ENCODE measurements at regions not wholly inside any gene's neighbourhood (a gene's known extent, or its start where the extent isn't known, plus 50 kb on each side); places are given as distances from the start of the nearest gene placed in this dataset.

GRCh38 chr11:90884181-90884580, 661.3 kb upstream of the CHORDC1 start:
- Mint-ChIP-seq H3K27ac (no peak overlapping the region), H3K36me3 (peaks cover 7% of the 10 kb centered on the region), H3K27me3 (ENCODE audit: low read depth in 2 of 2) (no peaks in the 10 kb centered on the region), H3K9me3 (peaks cover 18 to 23% of the 10 kb centered on the region in 2 donors), H3K4me1 (no peaks in the 10 kb centered on the region), H3K4me3 (no peak overlapping the region)
- intact Hi-C loops (cut with micrococcal nuclease): no loop called here
- ATAC-seq (no peak), DNase-seq (no peak)
- Histone ChIP-seq H3K4me1 (ENCODE audit: control insufficient read depth, insufficient read depth, low read length) (no peaks in the 10 kb centered on the region), H3K27me3 (ENCODE audit: control insufficient read depth, insufficient read depth, low read length) (no peaks in the 10 kb centered on the region), H3K36me3 (ENCODE audit: control insufficient read depth, insufficient read depth, low read length) (no peaks in the 10 kb centered on the region), H3K9me3 (ENCODE audit: control insufficient read depth, insufficient read depth, low read length) (no peaks in the 10 kb centered on the region), H3K27ac (ENCODE audit: low read length) (no peak overlapping the region), H3K4me3 (ENCODE audit: low read length) (no peak overlapping the region)
- TF ChIP-seq CTCF (IDR thresholded peaks at IDR 0.05): no peak

GRCh38 chr11:90874986-90875385, 652.1 kb upstream of the CHORDC1 start:
- no peaks in the 10 kb centered on the region for H3K36me3 ChIP-seq (ENCODE audit: control insufficient read depth, insufficient read depth, low read length)
- H3K4me1 Mint-ChIP-seq: no peaks in the 10 kb centered on the region
- no peaks in the 10 kb centered on the region for H3K4me1 ChIP-seq (ENCODE audit: control insufficient read depth, insufficient read depth, low read length)
- no peaks in the 10 kb centered on the region for H3K27me3 Mint-ChIP-seq (ENCODE audit: low read depth in 2 of 2)
- DNase-seq (no peak), ATAC-seq (no peak)
- intact Hi-C loops (cut with micrococcal nuclease): no loop called here
- H3K27me3 ChIP-seq (ENCODE audit: control insufficient read depth, insufficient read depth, low read length): no peaks in the 10 kb centered on the region
- H3K36me3 Mint-ChIP-seq: peaks cover 6% of the 10 kb centered on the region
- H3K9me3 Mint-ChIP-seq: peaks cover 15 to 28% of the 10 kb centered on the region in 2 donors
- no peak overlapping the region for H3K27ac Mint-ChIP-seq
- no peak overlapping the region for H3K4me3 ChIP-seq (ENCODE audit: low read length)
- TF ChIP-seq CTCF (IDR thresholded peaks at IDR 0.05): no peak
- 75% methylated on average over 1 of the region's 1 CpG for WGBS (ENCODE audit: insufficient coverage)
- H3K4me3 Mint-ChIP-seq: no peak overlapping the region
- H3K9me3 ChIP-seq (ENCODE audit: control insufficient read depth, insufficient read depth, low read length): no peaks in the 10 kb centered on the region
- no peak overlapping the region for H3K27ac ChIP-seq (ENCODE audit: low read length)

GRCh38 chr11:90874281-90874680, 651.4 kb upstream of the CHORDC1 start:
- Histone ChIP-seq H3K27me3 (ENCODE audit: control insufficient read depth, insufficient read depth, low read length) (no peaks in the 10 kb centered on the region), H3K27ac (ENCODE audit: low read length) (no peak overlapping the region), H3K4me3 (ENCODE audit: low read length) (no peak overlapping the region), H3K4me1 (ENCODE audit: control insufficient read depth, insufficient read depth, low read length) (no peaks in the 10 kb centered on the region), H3K9me3 (ENCODE audit: control insufficient read depth, insufficient read depth, low read length) (no peaks in the 10 kb centered on the region), H3K36me3 (ENCODE audit: control insufficient read depth, insufficient read depth, low read length) (no peaks in the 10 kb centered on the region)
- Mint-ChIP-seq H3K4me3 (no peak overlapping the region), H3K9me3 (peaks cover 17 to 28% of the 10 kb centered on the region in 2 donors), H3K4me1 (no peaks in the 10 kb centered on the region), H3K27me3 (ENCODE audit: low read depth in 2 of 2) (no peaks in the 10 kb centered on the region), H3K27ac (no peak overlapping the region), H3K36me3 (peaks cover 6% of the 10 kb centered on the region)
- DNase-seq (no peak), ATAC-seq (no peak)
- intact Hi-C loops (cut with micrococcal nuclease): no loop called here
- TF ChIP-seq CTCF (IDR thresholded peaks at IDR 0.05): no peak

GRCh38 chr11:90867416-90867815, 644.6 kb upstream of the CHORDC1 start:
- H3K27ac Mint-ChIP-seq: no peak overlapping the region

More at GRCh38 chr11:90867416-90867815, 644.6 kb upstream of the CHORDC1 start:
- Histone ChIP-seq H3K27me3 (ENCODE audit: control insufficient read depth, insufficient read depth, low read length) (no peaks in the 10 kb centered on the region), H3K4me1 (ENCODE audit: control insufficient read depth, insufficient read depth, low read length) (no peaks in the 10 kb centered on the region), H3K4me3 (ENCODE audit: low read length) (no peak overlapping the region), H3K27ac (ENCODE audit: low read length) (no peak overlapping the region), H3K9me3 (ENCODE audit: control insufficient read depth, insufficient read depth, low read length) (peaks cover 3% of the 10 kb centered on the region), H3K36me3 (ENCODE audit: control insufficient read depth, insufficient read depth, low read length) (no peaks in the 10 kb centered on the region)
- no peak for ATAC-seq
- DNase-seq: no peak
- H3K4me1 Mint-ChIP-seq: no peaks in the 10 kb centered on the region
- H3K4me3 Mint-ChIP-seq: no peak overlapping the region
- intact Hi-C loops (cut with micrococcal nuclease): no loop called here
- H3K9me3 Mint-ChIP-seq: peaks cover 16 to 21% of the 10 kb centered on the region in 2 donors
- H3K27me3 Mint-ChIP-seq (ENCODE audit: low read depth in 2 of 2): no peaks in the 10 kb centered on the region
- H3K36me3 Mint-ChIP-seq: peaks cover 6% of the 10 kb centered on the region
- no peak for TF ChIP-seq CTCF (IDR thresholded peaks at IDR 0.05)

Measured in natural killer cell (primary cell).